GM12892 (cell line): ENCODE measurements at regions not wholly inside any gene's neighbourhood (a gene's known extent, or its start where the extent isn't known, plus 50 kb on each side); places are given as distances from the start of the nearest gene placed in this dataset.
"Not testable (repeated sequence)": the region's sequence is repeated elsewhere in the genome, so short reads cannot be mapped to it uniquely, and the experiment has no call there.

Experiments used
- DNase-seq: peaks from one replicate; pipeline ENCODE4 v3.0.0; 2011; ENCODE audit not compliant: insufficient read length
- FAIRE-seq: peaks from 2 replicates; lab custom pipeline; 2011; peaks lifted over from hg19 to GRCh38; lab: Jason Lieb, UNC
- POLR2A ChIP-seq: IDR thresholded peaks from 2 replicates; pipeline ENCODE4 v1.6.1; 2011; ENCODE audit warnings: low read depth, low read length, control low read depth
- POLR2AphosphoS5 ChIP-seq: IDR thresholded peaks from 2 replicates; pipeline ENCODE4 v1.6.1; 2011; ENCODE audit warnings: low read depth, low read length, control low read depth
- TAF1 ChIP-seq: IDR thresholded peaks from 2 replicates; pipeline ENCODE4 v1.6.1; 2011; ENCODE audit warnings: low read depth, mild to moderate bottlenecking, control low read depth, low read length, borderline replicate concordance

- DNase-seq (no peak), FAIRE-seq (no peak)
- TF ChIP-seq TAF1 (no peak), POLR2AphosphoS5 (no peak), POLR2A (no peak)
These were observed 103.8 kb upstream of the ALKAL2 start for GRCh38 chr2:391696-392095.

GRCh38 chr2:390959-391358 lies 103.1 kb upstream of the ALKAL2 start:
- DNase-seq (no peak), FAIRE-seq (no peak)
- no peak for TF ChIP-seq TAF1
- no peak for TF ChIP-seq POLR2AphosphoS5
- no peak for TF ChIP-seq POLR2A

GRCh38 chr2:389985-390384 lies 102.1 kb upstream of the ALKAL2 start:
- DNase-seq, FAIRE-seq: not testable (repeated sequence)

- DNase-seq, FAIRE-seq: not testable (repeated sequence)
These were observed 100.9 kb upstream of the ALKAL2 start for GRCh38 chr2:388752-389151.

- no peak for DNase-seq
- FAIRE-seq, result no peak
These were observed 100.1 kb upstream of the ALKAL2 start for GRCh38 chr2:387980-388421.

GRCh38 chr2:386406-387103 lies 98.7 kb upstream of the ALKAL2 start:
- TF ChIP-seq TAF1 (no peak), POLR2A (no peak), POLR2AphosphoS5 (no peak)
- FAIRE-seq (no peak), DNase-seq (no peak)

More at GRCh38 chr2:387980-388421, 100.1 kb upstream of the ALKAL2 start:
- TF ChIP-seq POLR2AphosphoS5 (no peak), POLR2A (no peak), TAF1 (no peak)

GRCh38 chr2:385785-386184 lies 97.9 kb upstream of the ALKAL2 start:
- DNase-seq, result no peak
- no peak for TF ChIP-seq POLR2A
- no peak for TF ChIP-seq TAF1
- no peak for FAIRE-seq

GRCh38 chr2:385061-385460 lies 97.2 kb upstream of the ALKAL2 start:
- no peak for DNase-seq
- no peak for FAIRE-seq
- no peak for TF ChIP-seq POLR2AphosphoS5
- no peak for TF ChIP-seq POLR2A
- no peak for TF ChIP-seq TAF1

GRCh38 chr2:383888-384287 lies 96.0 kb upstream of the ALKAL2 start:
- DNase-seq (no peak), FAIRE-seq (no peak)
- no peak for TF ChIP-seq POLR2AphosphoS5
- no peak for TF ChIP-seq TAF1
- no peak for TF ChIP-seq POLR2A

- TF ChIP-seq TAF1 (no peak), POLR2A (no peak), POLR2AphosphoS5 (no peak)
- FAIRE-seq, result no peak
- DNase-seq, result no peak
These were observed 95.3 kb upstream of the ALKAL2 start for GRCh38 chr2:383178-383577.

- no peak for FAIRE-seq
- no peak for DNase-seq
- no peak for TF ChIP-seq POLR2A
- TF ChIP-seq POLR2AphosphoS5, result no peak
- no peak for TF ChIP-seq TAF1
These were observed 94.8 kb upstream of the ALKAL2 start for GRCh38 chr2:382728-383022.

GRCh38 chr2:381941-382727 lies 94.2 kb upstream of the ALKAL2 start:
- TF ChIP-seq POLR2AphosphoS5, result no peak
- no peak for FAIRE-seq

GRCh38 chr2:381181-381580 lies 93.3 kb upstream of the ALKAL2 start:
- DNase-seq, result no peak
- no peak for FAIRE-seq
- no peak for TF ChIP-seq TAF1
- no peak for TF ChIP-seq POLR2A
- TF ChIP-seq POLR2AphosphoS5, result no peak

More at GRCh38 chr2:381941-382727, 94.2 kb upstream of the ALKAL2 start:
- DNase-seq, result no peak
